HepG2 (cell line): ENCODE measurements at regions not wholly inside any gene's neighbourhood (a gene's known extent, or its start where the extent isn't known, plus 50 kb on each side); places are given as distances from the start of the nearest gene placed in this dataset.

Source experiments
- CCDC6 ChIP-seq: sonication (generic); formaldehyde crosslinking; IDR thresholded peaks from 2 replicates; pipeline ENCODE4 v1.8.1; 2022; ENCODE audit warnings: mild to moderate bottlenecking, missing genetic modification reagents, moderate library complexity
- EP300 ChIP-seq, 3 experiments: sonication (generic) in 1 of 3; formaldehyde crosslinking in 1 of 3; IDR thresholded peaks; 2 replicates each; pipeline versions ENCODE4 v1.5.1 to v1.6.1; 2011 to 2020; ENCODE audit warnings: low read depth in 2 of 3, low read length in 2 of 3, borderline replicate concordance in 1 of 3, improper control_type of control experiment in 1 of 3, mild to moderate bottlenecking in 1 of 3, missing genetic modification reagents in 1 of 3, moderate library complexity in 1 of 3
- GABPA ChIP-seq, 2 experiments: IDR thresholded peaks; 2 replicates each; pipeline ENCODE4 v1.6.1; 2011 to 2016; ENCODE audit warnings: low read depth in 2 of 2, low read length in 1 of 2, missing biosample characterization in 1 of 2, missing genetic modification characterization in 1 of 2
- HOXA9 ChIP-seq: sonication (generic); formaldehyde crosslinking; IDR thresholded peaks from 2 replicates; pipeline ENCODE4 v1.8.1; 2022; ENCODE audit warnings: missing genetic modification reagents, mild to moderate bottlenecking, moderate library complexity, borderline replicate concordance
- NRL ChIP-seq: sonication (generic); formaldehyde crosslinking; IDR thresholded peaks from 2 replicates; pipeline ENCODE4 v1.5.0; 2020; ENCODE audit warnings: missing genetic modification reagents, mild to moderate bottlenecking, moderate library complexity, borderline replicate concordance
- PAWR ChIP-seq: sonication (generic); formaldehyde crosslinking; IDR thresholded peaks from 2 replicates; pipeline ENCODE4 v1.4.0; 2020; ENCODE audit warnings: missing genetic modification reagents, mild to moderate bottlenecking, borderline replicate concordance
- PHF8 ChIP-seq: sonication (generic); formaldehyde crosslinking; IDR thresholded peaks from 2 replicates; pipeline ENCODE4 v1.5.0; 2020; ENCODE audit warnings: missing genetic modification reagents
- RAD21 ChIP-seq: fragments of 450-650 bp; formaldehyde crosslinking; IDR thresholded peaks from 2 replicates; pipeline ENCODE4 v1.5.0; 2020; ENCODE audit warnings: mild to moderate bottlenecking
- RFXAP ChIP-seq: sonication (generic); formaldehyde crosslinking; IDR thresholded peaks from 2 replicates; pipeline ENCODE4 v1.4.0; 2020; ENCODE audit warnings: missing genetic modification reagents, borderline replicate concordance
- SOX13 ChIP-seq, 3 experiments: fragments of 450-650 bp in 1 of 3; sonication (generic) in 1 of 3; formaldehyde crosslinking in 1 of 3; IDR thresholded peaks in 2 of 3; conservative IDR thresholded peaks in 1 of 3; 2 replicates each; pipeline versions ENCODE4 v1.5.0 to v1.6.1; 2016 to 2020; ENCODE audit warnings: antibody characterized with exemption in 1 of 3, mild to moderate bottlenecking in 1 of 3, missing compliant biosample characterization in 1 of 3, missing genetic modification reagents in 1 of 3, moderate library complexity in 1 of 3
- SRSF1 ChIP-seq: fragments of 200-400 bp; formaldehyde crosslinking; optimal IDR thresholded peaks from 2 replicates; pipeline ENCODE3; 2017; ENCODE audit warnings: mild to moderate bottlenecking, low read depth, low read length, moderate library complexity
- ZNF343 ChIP-seq: sonication (generic); formaldehyde crosslinking; IDR thresholded peaks from 2 replicates; pipeline ENCODE4 v1.4.0; 2020; ENCODE audit warnings: mild to moderate bottlenecking, missing genetic modification reagents
- TF ChIP-seq, protein P1 (sequence below): sonication (generic); formaldehyde crosslinking; IDR thresholded peaks from 2 replicates; pipeline ENCODE4 v1.5.1; 2020; ENCODE audit warnings: mild to moderate bottlenecking, missing genetic modification reagents, borderline replicate concordance
- TF ChIP-seq, protein P2 (sequence below): sonication (generic); formaldehyde crosslinking; IDR thresholded peaks from 2 replicates; pipeline ENCODE4 v1.4.0; 2020; ENCODE audit warnings: missing genetic modification reagents, borderline replicate concordance
- TF ChIP-seq, protein P3 (sequence below): IDR thresholded peaks from 2 replicates; pipeline ENCODE4 v1.6.1; 2016; ENCODE audit warnings: missing compliant biosample characterization, missing genetic modification reagents, borderline replicate concordance

DNA sequence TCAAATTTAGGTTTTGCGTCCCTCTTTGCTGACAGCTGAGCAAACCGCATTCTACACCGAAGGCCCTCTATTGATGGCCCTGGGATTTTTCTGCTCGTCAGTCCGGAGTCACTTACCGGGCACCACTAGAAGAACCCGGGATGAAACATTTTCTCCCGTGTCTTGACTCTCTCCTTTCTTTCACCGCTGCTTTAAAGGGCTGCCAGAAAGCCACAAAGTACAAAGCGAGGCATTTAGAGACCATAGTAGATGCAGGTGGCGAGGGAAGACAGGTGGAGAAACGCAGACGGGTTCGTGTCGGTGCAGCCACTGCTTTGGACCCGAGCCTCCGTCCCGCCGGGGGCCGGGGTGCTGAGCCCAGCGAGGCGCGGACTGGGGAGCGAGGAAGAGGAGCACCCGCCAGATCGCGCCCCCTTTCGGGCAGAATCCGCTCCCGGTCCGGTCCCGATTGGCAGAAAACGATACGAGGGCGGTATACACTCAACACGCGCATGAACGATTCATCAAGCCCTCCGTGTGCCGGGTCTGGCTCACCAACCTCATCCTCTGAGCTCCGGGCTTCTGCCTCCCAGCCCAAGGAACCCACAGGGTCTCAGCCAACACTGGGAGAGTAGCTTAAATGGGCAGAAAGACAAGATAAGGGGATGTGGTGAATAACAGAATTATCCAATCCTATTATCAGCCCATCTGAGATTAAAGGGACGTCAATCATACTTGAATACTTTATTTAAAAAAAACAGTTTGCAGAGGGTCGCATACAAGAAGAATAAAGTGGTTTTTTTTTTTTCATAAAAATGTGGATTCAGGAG lies 84.9 kb downstream of the TRIM27 start (continued):
- TF ChIP-seq NRL (CRISPR knock-in tag) (peak; percentile 88; the same call in 1 of the 2 replicates), EP300 (IDR thresholded peaks at IDR 0.05; ENCODE audit: low read depth in 2 of 2, low read length in 2 of 2) (no peak), EP300 (CRISPR knock-in tag; IDR thresholded peaks at IDR 0.05; ENCODE audit: borderline replicate concordance) (no peak), PHF8 (CRISPR knock-in tag) (peak; percentile 47; the same call in 1 of the 2 replicates), SRSF1 (peak; percentile 87), PAWR (CRISPR knock-in tag) (peak; percentile 69; the same call in 1 of the 2 replicates), RAD21 (CRISPR knock-in tag) (no peak; the same call in none of the 2 replicates), RFXAP (CRISPR knock-in tag) (peak; percentile 71; the same call in 1 of the 2 replicates), ZNF343 (CRISPR knock-in tag) (peak; percentile 87; the same call in 1 of the 2 replicates), CCDC6 (peak; percentile 81; the same call in 1 of the 2 replicates), GABPA (IDR thresholded peaks at IDR 0.05; ENCODE audit: low read depth, low read length) (no peak), GABPA (CRISPR knock-in tag; IDR thresholded peaks at IDR 0.05; ENCODE audit: low read depth) (peak; percentile 49), SOX13 (IDR thresholded peaks at IDR 0.05) (no peak), SOX13 (CRISPR knock-in tag; conservative IDR thresholded peaks at IDR 0.05 in 1 of 2, IDR thresholded peaks at IDR 0.05 in 1 of 2) (peak in 1 of 2 experiments; percentile 53; a peak in 2 of 4 replicates), HOXA9 (no peak)
- TF ChIP-seq, protein P1, sequence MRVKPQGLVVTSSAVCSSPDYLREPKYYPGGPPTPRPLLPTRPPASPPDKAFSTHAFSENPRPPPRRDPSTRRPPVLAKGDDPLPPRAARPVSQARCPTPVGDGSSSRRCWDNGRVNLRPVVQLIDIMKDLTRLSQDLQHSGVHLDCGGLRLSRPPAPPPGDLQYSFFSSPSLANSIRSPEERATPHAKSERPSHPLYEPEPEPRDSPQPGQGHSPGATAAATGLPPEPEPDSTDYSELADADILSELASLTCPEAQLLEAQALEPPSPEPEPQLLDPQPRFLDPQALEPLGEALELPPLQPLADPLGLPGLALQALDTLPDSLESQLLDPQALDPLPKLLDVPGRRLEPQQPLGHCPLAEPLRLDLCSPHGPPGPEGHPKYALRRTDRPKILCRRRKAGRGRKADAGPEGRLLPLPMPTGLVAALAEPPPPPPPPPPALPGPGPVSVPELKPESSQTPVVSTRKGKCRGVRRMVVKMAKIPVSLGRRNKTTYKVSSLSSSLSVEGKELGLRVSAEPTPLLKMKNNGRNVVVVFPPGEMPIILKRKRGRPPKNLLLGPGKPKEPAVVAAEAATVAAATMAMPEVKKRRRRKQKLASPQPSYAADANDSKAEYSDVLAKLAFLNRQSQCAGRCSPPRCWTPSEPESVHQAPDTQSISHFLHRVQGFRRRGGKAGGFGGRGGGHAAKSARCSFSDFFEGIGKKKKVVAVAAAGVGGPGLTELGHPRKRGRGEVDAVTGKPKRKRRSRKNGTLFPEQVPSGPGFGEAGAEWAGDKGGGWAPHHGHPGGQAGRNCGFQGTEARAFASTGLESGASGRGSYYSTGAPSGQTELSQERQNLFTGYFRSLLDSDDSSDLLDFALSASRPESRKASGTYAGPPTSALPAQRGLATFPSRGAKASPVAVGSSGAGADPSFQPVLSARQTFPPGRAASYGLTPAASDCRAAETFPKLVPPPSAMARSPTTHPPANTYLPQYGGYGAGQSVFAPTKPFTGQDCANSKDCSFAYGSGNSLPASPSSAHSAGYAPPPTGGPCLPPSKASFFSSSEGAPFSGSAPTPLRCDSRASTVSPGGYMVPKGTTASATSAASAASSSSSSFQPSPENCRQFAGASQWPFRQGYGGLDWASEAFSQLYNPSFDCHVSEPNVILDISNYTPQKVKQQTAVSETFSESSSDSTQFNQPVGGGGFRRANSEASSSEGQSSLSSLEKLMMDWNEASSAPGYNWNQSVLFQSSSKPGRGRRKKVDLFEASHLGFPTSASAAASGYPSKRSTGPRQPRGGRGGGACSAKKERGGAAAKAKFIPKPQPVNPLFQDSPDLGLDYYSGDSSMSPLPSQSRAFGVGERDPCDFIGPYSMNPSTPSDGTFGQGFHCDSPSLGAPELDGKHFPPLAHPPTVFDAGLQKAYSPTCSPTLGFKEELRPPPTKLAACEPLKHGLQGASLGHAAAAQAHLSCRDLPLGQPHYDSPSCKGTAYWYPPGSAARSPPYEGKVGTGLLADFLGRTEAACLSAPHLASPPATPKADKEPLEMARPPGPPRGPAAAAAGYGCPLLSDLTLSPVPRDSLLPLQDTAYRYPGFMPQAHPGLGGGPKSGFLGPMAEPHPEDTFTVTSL (CRISPR knock-in tag): no peak
- TF ChIP-seq, protein P2, sequence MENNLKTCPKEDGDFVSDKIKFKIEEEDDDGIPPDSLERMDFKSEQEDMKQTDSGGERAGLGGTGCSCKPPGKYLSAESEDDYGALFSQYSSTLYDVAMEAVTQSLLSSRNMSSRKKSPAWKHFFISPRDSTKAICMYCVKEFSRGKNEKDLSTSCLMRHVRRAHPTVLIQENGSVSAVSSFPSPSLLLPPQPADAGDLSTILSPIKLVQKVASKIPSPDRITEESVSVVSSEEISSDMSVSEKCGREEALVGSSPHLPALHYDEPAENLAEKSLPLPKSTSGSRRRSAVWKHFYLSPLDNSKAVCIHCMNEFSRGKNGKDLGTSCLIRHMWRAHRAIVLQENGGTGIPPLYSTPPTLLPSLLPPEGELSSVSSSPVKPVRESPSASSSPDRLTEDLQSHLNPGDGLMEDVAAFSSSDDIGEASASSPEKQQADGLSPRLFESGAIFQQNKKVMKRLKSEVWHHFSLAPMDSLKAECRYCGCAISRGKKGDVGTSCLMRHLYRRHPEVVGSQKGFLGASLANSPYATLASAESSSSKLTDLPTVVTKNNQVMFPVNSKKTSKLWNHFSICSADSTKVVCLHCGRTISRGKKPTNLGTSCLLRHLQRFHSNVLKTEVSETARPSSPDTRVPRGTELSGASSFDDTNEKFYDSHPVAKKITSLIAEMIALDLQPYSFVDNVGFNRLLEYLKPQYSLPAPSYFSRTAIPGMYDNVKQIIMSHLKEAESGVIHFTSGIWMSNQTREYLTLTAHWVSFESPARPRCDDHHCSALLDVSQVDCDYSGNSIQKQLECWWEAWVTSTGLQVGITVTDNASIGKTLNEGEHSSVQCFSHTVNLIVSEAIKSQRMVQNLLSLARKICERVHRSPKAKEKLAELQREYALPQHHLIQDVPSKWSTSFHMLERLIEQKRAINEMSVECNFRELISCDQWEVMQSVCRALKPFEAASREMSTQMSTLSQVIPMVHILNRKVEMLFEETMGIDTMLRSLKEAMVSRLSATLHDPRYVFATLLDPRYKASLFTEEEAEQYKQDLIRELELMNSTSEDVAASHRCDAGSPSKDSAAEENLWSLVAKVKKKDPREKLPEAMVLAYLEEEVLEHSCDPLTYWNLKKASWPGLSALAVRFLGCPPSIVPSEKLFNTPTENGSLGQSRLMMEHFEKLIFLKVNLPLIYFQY (CRISPR knock-in tag): peak; percentile 92
- TF ChIP-seq, protein P3, sequence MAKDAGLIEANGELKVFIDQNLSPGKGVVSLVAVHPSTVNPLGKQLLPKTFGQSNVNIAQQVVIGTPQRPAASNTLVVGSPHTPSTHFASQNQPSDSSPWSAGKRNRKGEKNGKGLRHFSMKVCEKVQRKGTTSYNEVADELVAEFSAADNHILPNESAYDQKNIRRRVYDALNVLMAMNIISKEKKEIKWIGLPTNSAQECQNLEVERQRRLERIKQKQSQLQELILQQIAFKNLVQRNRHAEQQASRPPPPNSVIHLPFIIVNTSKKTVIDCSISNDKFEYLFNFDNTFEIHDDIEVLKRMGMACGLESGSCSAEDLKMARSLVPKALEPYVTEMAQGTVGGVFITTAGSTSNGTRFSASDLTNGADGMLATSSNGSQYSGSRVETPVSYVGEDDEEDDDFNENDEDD (CRISPR knock-in tag): peak; percentile 86
